ES-I3 (cell line): ENCODE measurements at regions not wholly inside any gene's neighbourhood (a gene's known extent, or its start where the extent isn't known, plus 50 kb on each side); places are given as distances from the start of the nearest gene placed in this dataset.

ENCODE experiments used
- H3K36me3 ChIP-seq: 2 replicates; pipeline ENCODE4 v1.6.1; 2013; ENCODE audit warnings: mild to moderate bottlenecking, low read length, control low read depth, moderate library complexity; ENCODE audit not compliant: insufficient read depth
- H3K4me1 ChIP-seq: 2 replicates; pipeline ENCODE4 v1.6.1; 2013; ENCODE audit warnings: mild to moderate bottlenecking, control low read depth, low read length; ENCODE audit not compliant: insufficient read depth
- H3K9ac ChIP-seq: 2 replicates; pipeline ENCODE4 v1.6.1; 2013; ENCODE audit warnings: low read depth, mild to moderate bottlenecking, low read length, moderate library complexity
- H3K9me3 ChIP-seq: 2 replicates; pipeline ENCODE4 v1.6.1; 2013; ENCODE audit warnings: mild to moderate bottlenecking, low read length, moderate library complexity; ENCODE audit not compliant: control insufficient read depth, insufficient read depth

DNA sequence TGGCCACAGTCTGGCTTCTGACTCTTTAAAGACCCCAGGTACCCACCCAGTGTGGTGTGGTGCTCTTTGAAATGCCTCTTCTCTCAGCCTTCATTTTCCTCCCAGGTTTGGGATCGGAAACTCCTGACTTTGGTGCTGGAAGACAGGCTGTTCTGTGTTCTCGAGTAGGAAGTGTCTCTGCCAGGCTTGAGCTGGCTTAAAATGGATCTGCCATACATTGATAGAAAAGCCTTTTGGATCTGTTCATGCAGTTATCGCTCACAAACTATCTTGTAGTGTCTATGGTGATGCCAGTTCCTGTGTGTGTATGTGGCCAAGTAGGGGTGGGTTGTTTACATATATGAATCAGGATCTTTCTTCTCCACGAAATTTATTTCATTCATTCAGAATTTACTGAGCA lies 307.3 kb upstream of the CHD6 start:
- Histone ChIP-seq H3K9me3 (no peaks in the 10 kb centered on the region), H3K9ac (no peak overlapping the region), H3K36me3 (no peaks in the 10 kb centered on the region), H3K4me1 (no peaks in the 10 kb centered on the region)

GRCh38 chr20:41923624-41924023 lies 305.4 kb upstream of the CHD6 start:
- H3K9ac ChIP-seq = no peak overlapping the region
- H3K36me3 ChIP-seq = no peaks in the 10 kb centered on the region
- H3K9me3 ChIP-seq = no peaks in the 10 kb centered on the region
- H3K4me1 ChIP-seq = no peaks in the 10 kb centered on the region

DNA sequence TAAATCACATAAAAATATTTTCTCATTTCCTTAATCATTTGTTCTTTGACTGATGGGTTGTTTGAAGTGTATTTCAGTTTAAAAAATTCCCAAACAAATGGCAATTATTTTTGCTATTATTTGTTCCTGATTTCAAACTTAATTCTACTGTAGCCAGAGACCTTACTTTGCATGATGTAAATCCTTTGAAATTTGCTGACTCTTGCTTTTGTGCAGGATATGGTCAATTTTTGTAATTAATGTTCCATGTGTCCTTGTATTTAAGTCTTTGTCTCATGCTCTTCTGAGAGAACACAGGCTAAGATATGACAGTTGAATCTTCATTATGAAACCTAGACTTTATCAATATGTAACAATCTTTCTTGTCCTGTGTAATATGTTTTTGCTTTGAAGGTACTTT lies 295.0 kb upstream of the CHD6 start:
- no peaks in the 10 kb centered on the region for H3K36me3 ChIP-seq
- no peak overlapping the region for H3K9ac ChIP-seq
- no peaks in the 10 kb centered on the region for H3K4me1 ChIP-seq
- H3K9me3 ChIP-seq = 0 out of 2 replicates have a peak, but pooled peaks cover 4% of the 10 kb centered on the region

DNA sequence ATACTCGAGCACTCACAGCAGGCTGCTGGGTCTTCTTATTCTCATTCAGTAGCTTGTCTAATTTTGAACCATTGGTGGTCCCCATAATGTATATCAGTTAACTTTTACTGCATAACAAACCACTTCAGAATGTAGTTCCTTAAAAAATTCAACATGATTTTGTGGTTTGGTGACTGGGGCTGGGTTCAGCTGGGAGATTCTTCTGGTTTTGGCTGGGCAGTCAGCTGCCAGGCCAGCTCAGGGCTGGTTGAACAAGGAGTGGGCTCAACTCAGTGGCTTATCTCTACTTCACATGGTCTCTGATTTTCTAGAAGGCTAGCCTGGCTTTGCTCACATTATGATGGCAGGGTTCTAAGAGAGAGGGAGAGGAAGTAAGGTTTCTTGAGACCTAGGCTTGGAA lies 292.4 kb upstream of the CHD6 start:
- Histone ChIP-seq H3K9me3 (0 out of 2 replicates have a peak, but pooled peaks cover 4% of the 10 kb centered on the region), H3K9ac (no peak overlapping the region), H3K36me3 (no peaks in the 10 kb centered on the region), H3K4me1 (no peaks in the 10 kb centered on the region)

DNA sequence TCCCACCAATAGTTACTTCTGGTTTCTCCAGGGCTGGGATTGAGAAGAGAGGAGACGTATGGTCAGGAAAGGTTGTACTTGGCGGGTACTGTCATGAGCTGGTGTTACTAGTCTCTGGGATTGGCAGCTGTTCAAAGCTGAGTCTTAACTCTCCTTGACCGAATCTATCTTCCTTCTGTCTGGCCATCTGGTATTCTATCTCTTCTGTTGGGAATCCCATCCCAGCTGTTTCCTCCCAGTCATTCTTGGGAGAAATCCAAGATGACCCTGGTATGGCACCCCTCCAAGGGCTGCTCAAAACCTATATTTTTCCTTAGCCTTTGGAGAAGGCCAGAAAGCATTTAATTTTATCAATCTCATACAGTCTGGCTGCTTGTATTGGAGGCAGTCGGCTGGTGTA lies 287.0 kb upstream of the CHD6 start:
- Histone ChIP-seq H3K9ac (no peak overlapping the region), H3K36me3 (no peaks in the 10 kb centered on the region), H3K9me3 (no peaks in the 10 kb centered on the region), H3K4me1 (no peaks in the 10 kb centered on the region)

GRCh38 chr20:41903586-41903985 lies 285.4 kb upstream of the CHD6 start:
- Histone ChIP-seq H3K9me3 (no peaks in the 10 kb centered on the region), H3K36me3 (no peaks in the 10 kb centered on the region), H3K9ac (no peak overlapping the region), H3K4me1 (no peaks in the 10 kb centered on the region)

- no peaks in the 10 kb centered on the region for H3K9me3 ChIP-seq
- no peak overlapping the region for H3K9ac ChIP-seq
- H3K36me3 ChIP-seq = no peaks in the 10 kb centered on the region
- H3K4me1 ChIP-seq = no peaks in the 10 kb centered on the region
These were observed 284.2 kb upstream of the CHD6 start for GRCh38 chr20:41902346-41902745.

- H3K9me3 ChIP-seq = no peaks in the 10 kb centered on the region
These were observed 282.1 kb upstream of the CHD6 start for GRCh38 chr20:41900201-41900691.

GRCh38 chr20:41897708-41898107 lies 279.5 kb upstream of the CHD6 start:
- Histone ChIP-seq H3K36me3 (no peaks in the 10 kb centered on the region), H3K9me3 (no peaks in the 10 kb centered on the region), H3K9ac (no peak overlapping the region), H3K4me1 (no peaks in the 10 kb centered on the region)

More at GRCh38 chr20:41900201-41900691, 282.1 kb upstream of the CHD6 start:
- Histone ChIP-seq H3K4me1 (no peaks in the 10 kb centered on the region), H3K9ac (no peak overlapping the region), H3K36me3 (no peaks in the 10 kb centered on the region)

DNA sequence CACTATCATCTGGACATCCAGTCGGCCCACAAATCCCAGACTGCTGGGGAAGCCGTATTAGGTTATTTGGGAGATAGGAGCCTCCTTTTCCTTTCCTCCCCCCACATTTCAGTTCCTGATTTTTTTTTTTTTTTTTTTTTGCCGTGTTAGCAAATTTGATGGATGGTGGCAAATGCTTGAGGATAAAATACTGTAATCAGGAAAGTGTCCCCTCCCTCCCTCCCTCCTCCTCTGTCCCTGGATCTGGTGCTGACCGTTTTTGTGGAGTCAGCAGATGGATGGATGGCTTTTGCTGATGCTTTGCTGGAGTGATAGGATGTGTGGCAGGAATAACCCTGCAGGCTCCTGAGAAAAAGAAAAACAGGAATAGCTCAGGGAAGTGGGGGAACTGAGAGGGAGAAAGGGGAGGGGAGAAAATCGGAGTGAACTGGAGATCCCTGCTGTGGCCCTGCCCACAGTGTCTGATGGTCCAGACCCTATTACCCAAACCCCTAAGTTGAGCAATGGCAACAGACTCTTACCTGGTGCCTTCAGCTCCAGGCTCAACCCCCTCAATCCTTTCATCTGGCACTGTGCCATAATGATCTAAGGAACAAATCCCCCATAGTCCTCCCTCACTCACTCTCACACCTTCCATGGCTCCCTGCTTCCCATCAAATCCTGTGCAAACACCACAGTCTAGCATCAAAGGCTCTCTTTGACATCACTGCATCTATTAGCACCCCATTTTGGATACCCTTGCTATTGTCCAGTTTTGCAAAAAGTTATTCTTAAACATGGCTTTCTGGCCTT lies 277.3 kb upstream of the CHD6 start:
- H3K4me1 ChIP-seq = no peaks in the 10 kb centered on the region
- no peaks in the 10 kb centered on the region for H3K9me3 ChIP-seq
- no peaks in the 10 kb centered on the region for H3K36me3 ChIP-seq
- no peak overlapping the region for H3K9ac ChIP-seq

GRCh38 chr20:41894255-41894963 lies 276.2 kb upstream of the CHD6 start:
- no peaks in the 10 kb centered on the region; the same call in 1 of the 2 replicates for H3K4me1 ChIP-seq
- no peak overlapping the region for H3K9ac ChIP-seq
- no peaks in the 10 kb centered on the region for H3K9me3 ChIP-seq
- H3K36me3 ChIP-seq = no peaks in the 10 kb centered on the region

- no peaks in the 10 kb centered on the region for H3K36me3 ChIP-seq
- no peaks in the 10 kb centered on the region for H3K9me3 ChIP-seq
- no peaks in the 10 kb centered on the region; the same call in 1 of the 2 replicates for H3K4me1 ChIP-seq
- no peak overlapping the region for H3K9ac ChIP-seq
These were observed 273.9 kb upstream of the CHD6 start for GRCh38 chr20:41892031-41892430.

- no peaks in the 10 kb centered on the region for H3K36me3 ChIP-seq
- no peaks in the 10 kb centered on the region; the same call in 1 of the 2 replicates for H3K4me1 ChIP-seq
- no peak overlapping the region for H3K9ac ChIP-seq
- no peaks in the 10 kb centered on the region for H3K9me3 ChIP-seq
These were observed 271.7 kb upstream of the CHD6 start for GRCh38 chr20:41889844-41890224.

DNA sequence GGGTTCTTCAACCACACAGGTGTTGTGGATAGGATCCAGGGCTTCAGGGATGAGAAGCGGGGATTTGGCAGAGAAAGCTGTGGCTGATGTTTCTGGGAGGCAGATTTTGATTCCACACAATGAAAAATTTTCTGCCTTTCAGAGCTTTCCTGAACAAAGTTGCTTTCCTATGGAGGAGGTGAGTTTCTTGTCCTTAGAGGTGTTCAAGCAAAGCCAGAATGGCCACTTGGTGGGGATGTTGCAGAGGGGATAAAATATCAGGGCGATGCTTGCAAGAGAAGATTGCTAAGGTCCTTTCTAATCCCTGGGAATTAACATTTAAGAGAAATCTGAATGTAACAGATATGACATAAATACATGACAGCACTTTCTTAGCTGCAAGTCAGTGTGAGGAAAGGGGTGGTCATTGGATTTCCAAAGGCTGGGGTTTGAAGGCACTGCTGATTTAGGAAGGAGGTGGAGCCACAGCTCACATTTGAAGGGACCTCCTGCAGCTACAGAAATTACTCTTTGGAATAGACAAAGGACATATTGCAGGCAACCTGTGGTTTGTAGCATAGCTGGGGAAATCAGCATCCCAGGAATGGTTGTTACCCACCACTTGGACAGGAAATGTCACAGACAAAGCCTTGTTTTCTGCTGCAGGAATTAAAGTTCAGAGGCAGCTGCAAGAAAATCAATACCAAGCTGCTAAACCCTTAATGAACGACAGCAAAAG lies 271.1 kb upstream of the CHD6 start:
- Histone ChIP-seq H3K9ac (no peak overlapping the region), H3K9me3 (no peaks in the 10 kb centered on the region), H3K4me1 (no peaks in the 10 kb centered on the region; the same call in 1 of the 2 replicates), H3K36me3 (no peaks in the 10 kb centered on the region)
